Medulla oblongata (tissue), 1 donor: ENCODE measurements at regions not wholly inside any gene's neighbourhood (a gene's known extent, or its start where the extent isn't known, plus 50 kb on each side); places are given as distances from the start of the nearest gene placed in this dataset.

Source experiments
- DNase-seq: peaks from one replicate; pipeline ENCODE4 v3.0.0-alpha.2; 2015; ENCODE audit errors: extremely low spot score

DNA sequence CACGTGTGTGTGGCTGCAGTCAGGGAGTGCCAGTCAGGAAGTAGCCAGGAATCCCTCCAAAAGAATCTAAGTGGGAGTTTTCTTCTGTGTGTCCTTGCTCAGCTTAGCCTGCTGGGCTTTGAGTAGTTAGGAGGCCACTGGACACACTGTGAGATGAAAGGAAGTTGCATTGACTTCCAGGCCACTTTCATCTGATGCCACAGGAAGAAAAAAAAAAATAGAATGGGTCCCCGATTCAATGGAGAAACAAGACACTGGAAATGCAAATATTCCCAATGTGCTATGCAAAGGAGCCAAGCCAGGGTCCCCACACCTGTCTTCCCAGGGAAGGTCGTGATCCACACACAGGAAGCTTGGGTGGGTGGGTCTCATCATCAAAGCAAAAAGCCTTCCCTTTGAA, 95.6 kb upstream of the E2F8 start:
- no peak for DNase-seq

DNA sequence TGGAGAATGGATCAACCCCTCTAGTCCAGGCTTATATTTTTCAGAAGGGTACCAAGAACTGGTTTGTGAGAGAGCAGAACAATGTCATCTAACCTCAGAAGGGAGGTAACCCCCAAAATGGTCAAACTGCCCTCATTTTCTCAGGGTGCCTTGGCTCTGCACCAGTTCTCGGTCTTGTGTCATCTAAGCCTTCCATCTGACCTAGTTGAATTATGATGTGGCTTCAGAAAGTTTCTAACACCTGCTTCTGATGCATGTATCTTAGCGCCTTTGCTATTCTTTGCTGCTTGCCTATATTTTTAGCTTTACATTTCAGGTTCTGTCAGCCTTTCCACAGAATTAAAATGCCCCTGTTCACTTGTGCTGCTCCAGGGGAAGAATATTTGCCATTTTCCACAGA, 91.7 kb upstream of the E2F8 start:
- no peak for DNase-seq

DNA sequence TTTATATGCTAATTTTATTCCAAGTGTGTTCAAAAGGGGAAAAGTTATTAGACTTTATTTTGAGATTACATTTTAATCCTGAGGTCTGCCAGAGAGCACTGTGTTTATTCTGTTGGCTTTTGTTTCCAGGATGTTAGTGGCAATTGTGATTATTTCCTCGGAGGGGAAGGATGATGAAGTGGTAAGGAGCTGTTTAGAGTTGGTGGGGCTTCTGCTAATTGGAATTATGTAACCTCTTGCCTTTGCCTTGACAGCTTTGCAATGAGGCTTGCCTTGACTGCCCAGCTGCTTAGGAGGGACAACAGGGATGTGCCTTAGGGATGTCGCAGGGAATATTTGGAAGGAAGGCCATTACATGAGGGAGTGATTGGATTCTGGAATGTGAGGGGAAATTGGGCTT, 89.7 kb upstream of the E2F8 start:
- DNase-seq, result no peak

DNA sequence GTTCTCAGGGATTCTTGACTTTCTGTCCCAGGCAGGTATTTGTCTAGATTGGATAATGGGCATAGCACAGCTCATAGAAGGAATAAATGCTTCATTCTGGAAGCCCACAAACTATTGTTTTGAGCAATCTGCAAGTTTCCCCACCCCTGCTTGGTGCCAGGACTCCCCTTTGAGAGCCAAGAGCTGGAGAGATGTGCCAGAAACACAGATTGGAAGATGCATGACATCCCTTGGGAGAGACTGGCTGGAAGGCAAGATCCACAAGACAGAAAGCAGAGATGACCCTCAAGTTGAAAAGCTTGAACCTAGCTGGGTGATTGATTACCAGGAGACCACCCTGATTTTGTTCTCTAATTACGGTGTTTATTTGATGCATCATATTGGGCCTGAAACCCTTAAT, 89.2 kb upstream of the E2F8 start:
- DNase-seq, result no peak

DNA sequence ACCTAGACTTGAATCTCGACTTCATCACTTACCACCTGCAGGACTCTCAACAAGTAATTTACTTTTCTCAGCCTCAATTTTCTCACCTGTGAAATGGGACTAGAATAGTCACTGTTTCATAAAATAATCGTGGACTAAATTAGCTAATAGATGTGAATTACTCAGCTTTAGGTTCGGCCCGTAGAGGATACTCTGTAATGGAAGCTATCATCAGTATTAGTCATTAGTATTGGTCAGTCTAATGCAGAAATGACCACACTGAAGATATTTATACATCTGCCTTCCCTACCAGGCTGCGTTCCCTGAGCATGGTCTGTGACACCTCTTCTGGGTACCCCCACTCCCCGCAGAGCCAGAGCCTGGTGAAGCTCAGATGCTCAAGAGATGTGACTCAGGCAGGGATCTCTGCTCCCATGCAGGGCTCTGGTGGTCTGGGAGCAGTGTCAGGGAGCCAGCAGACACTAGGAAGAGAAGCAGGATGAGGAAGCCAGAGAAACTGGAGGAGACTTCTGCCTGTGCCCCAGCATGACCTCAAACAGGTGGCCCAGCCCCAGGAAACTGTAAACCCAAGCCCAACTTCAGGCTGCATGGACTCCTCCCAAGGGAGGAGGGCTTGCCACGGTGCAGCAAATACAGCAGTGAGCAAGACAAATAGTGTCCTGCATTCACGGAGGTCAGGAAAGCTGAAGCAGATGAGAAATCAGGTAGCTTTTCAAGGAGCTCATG, 88.0 kb upstream of the E2F8 start:
- no peak for DNase-seq

DNA sequence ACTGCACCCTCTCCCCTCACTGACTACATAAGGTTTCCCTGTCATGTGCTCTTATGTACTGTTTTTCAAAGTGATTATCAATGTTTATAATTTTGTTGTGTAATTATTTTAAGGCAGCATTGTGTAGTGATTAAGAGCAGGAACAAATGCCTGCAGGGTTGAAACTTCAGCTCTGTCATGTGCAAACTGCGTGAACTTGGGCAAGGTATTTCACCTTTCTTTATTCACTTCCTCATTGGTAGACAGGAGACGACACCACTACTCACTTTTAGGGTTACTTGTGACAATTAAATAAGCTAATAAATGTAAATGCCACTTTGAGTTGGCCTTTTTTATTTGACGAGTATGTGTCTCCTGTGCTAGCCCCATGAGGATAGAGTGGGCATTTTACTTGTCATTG, 86.5 kb upstream of the E2F8 start:
- DNase-seq, result no peak

DNA sequence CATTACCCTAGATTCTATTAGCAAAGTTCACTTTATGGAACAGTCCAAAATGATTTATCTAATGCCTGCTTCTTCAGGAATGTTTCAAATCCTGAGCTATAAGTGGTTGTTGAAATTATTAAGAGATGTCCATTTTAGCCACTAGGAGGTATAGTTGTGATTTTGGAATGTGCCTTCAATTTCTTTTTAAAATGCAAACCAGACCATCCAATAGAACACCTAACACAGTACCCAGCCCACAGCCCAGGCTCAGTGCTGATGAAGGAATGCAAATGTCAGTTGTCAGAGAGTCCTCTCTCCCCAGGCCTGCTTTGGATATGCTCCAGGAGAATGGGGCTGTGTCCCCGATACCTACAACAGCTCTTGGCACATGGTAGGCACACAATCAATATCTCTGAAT, 85.8 kb upstream of the E2F8 start:
- DNase-seq, result no peak

DNA sequence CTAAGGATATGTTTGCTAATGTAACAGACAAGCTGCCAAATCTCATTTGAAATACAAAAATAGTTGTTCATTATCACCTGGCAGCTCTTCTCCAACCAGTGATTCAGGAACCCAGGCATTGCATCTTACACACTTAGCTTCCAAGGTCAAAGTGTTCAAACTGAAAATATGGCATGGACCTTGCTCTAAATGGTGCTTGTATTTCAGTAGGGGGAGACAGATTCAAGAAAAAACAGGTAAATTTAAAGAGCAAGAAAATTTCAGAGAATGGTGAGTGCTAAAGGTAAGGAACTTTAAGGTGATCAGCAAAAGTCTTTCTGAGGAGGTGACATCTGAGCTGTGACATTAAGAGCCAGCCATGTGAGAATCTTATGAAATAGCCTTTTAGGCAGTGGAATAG, 82.8 kb upstream of the E2F8 start:
- DNase-seq, result no peak

DNA sequence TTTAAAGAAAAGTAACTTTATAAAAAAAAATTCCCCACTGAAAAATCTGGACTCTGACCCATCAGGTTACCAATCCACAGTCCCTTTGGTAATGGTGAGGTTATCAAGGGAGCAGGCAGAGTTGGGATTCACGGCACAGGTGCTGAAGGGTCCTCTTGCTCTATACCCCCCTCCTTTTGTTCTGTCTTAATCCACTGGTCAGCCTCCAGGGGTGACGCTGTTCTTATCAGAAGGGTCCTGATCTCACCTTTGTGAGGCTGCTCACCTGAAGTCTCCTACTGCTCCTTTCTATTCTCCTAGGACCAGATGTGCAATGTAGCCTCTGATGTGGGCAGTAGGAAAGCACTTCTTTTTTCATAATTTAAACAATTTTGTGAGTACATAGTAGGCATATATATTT, 80.6 kb upstream of the E2F8 start:
- no peak for DNase-seq

DNA sequence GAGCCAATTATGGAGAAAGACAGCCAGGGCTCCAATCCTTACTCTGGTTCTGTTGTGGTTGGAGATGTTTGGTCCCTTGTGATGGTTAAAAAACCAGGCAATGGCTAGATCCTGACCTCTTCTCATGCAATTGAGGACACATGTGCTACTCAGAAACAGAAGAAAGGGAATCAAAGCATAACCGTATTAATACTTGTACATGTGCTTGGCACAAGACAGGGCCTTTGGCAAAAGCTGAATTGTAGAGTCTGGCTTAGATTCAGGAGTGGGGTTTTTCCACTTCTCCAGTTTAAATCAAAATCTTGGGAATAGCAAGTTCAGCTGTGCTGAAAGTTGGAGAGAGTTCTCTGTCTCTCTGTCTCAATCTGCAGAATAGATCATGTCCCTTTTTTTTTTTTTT, 80.1 kb upstream of the E2F8 start:
- peak; percentile 7 for DNase-seq

DNA sequence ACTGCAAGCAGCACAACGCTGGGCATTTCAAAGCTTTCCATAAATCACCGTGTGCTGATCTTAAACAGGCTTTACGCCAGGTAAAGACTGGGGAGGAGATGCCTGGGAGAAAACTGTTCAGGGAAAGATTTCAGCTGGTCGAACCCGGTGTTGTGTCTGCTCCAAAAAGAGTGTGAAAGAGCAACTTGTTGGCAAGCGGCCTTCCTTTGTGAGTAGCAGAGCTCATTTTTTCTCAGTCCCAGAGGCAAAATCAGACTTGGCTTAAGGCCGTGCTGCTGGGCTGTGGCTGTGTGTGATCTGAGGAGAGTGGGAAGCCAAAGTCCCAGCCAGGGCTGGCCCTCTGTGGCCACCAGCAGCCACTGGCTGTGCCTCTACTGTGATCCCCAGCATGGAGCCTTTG, 75.7 kb upstream of the E2F8 start:
- DNase-seq, result peak; percentile 79

DNA sequence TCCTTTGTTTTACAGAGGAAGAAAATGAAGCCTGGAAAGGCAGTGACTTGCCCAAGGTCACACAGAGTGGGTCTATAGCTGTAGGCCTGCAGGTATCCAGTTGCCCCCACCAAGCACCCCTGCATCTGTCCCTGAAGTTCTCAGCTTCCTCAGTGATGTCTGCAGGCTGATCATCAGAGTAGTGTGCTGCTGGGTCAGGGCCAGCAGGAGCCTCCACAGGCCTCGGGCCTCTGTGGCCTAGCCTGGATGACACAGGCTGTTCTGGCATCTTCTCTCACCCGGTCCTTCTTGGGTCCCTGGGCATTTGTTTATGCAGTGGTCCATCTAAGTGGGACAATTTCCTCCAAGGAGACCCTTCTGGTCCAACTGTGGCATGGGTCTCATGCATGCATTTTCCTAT, 74.8 kb upstream of the E2F8 start:
- DNase-seq, result no peak

DNA sequence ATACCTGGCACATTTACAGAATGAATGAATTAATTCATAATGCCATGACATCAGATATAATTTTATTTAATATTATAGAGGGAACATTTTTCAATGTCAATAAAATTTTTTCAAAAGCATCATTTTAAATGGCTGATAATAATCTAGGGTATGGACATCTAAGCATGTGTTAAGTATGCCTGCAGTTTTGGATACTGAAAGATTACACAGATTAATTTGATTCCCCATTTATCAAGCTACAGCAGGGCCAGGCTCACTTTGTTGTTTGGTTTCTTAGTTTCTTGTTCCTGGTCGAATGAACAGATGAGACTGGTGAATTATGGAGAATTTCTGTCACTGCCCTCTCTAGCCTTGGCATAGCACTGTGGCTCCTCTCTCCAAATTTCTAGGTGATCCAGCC, 72.4 kb upstream of the E2F8 start:
- no peak for DNase-seq

DNA sequence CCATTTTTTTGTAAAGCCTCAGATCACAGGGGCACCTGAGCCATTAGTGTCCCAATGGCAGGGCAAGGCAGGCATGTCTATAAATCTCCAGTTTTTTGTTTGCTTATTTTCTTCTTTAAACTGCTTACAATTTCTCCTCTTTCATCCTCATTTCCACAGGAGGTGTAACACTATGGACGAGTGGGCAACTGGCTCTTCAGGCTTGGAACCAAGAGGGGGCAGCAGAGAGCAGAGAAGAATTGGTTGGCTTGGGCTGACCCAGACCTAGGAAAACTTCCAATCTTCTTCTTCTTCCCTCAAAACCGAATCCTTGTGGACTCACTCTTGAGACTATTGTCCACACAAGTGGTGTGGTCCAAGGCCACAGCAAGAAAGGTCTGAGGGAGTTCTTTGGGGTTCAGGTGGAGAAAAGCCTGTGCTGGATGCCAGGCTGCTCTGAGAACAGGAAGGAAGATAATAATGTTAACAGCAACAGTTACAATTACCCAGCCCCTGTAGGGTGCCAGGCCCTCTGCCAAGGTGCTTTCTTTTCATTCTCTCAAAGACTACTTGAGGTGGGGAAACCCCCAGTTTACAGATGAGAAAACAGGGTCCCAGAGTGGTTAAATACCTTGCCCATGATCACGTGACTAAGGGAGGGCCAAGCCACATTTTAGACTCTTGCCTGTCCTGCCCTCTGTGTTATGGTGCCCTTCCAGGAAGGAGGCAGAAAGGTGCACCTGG, 70.7 kb upstream of the E2F8 start:
- DNase-seq, result peak; percentile 90

DNA sequence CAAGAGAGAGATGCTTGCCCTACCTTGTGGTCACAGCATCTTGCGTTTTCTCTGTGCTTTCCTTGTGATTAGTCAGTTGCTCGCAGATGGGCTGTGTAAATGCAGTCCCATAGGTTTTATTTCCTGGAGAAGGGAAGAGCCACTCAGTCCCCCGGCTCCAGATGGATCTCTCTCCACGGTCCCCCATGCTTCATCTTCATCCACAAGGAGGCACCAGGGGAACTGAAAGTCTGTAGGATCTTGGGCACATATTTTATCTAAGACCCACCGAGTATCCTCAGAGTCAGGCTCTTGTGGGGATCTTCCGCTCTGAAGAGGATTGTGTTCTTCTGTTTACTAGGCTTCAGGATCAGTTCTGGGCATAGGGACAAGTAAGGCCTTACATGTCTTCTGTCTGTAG, 66.8 kb upstream of the E2F8 start:
- DNase-seq, result no peak

DNA sequence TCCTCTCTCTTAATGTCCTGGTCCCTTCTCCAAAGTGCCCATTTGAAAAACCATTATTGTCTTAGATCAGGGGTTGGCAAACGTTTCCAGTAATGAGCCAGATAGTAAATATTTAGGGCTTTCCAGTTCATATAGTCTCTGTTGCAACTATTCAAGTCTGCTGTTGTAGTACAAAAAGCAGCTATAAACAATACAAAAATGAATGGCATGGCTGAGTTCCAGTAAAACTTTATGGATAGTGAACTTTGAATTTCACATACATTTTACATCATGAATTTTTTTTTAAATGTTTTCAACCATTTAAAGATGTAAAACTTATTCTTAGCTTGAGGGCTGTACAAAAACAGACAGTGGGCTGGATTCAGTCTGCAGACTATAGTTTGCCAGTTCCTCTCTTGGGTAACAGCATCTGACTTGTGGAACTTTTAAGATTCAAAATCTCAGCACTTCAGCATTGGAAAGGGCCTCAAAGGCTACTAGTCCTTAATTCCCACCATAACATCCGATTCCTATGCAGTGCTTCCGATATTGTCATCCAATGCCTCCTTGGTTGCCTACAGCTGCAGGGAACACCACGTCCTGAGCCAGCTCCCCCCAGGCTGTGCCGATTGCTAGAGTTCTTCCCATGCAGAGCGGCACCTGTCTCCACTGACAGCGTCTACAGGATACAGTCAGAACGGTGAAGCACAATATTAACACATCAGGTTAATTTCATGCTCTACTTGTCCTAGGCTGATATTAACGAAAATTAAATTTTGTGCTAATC, 65.6 kb upstream of the E2F8 start:
- no peak for DNase-seq

DNA sequence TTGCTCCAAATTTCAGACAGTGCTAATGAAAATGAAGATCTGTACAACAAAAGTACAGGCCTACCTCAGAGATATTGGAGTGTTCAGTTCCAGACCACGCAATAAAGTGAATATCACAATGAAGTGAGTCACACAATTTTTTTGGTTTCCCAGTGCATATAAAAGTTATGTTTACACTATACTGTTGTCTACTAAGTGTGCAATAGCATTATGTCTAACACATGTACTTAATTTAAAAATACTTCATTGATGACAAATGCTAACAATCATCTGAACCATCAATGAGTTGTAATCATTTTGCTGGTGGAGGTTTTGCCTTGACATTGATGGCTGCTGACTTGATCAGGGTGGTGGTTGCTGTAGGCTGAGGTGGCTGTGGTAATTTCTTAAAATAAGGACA, 60.6 kb upstream of the E2F8 start:
- DNase-seq, result no peak

DNA sequence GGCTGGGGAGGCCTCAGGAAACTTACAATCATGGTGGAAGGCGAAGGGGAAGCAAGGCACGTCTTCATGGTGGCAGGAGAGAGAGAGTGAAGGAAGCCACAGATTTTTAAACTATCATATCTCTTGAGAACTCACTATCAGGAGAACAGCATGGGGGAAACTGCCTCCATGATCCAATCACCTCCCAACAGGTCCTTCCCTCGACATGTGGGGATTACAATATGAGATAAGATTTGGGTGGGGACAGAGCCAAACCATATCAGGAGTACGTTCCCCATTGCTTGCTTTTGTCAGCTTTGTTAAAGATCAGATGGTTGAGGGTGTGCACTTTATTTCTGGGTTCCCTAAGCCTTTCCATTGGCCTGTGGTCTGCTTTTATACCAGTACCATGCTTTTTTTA, 53.7 kb upstream of the E2F8 start:
- DNase-seq, result no peak

DNA sequence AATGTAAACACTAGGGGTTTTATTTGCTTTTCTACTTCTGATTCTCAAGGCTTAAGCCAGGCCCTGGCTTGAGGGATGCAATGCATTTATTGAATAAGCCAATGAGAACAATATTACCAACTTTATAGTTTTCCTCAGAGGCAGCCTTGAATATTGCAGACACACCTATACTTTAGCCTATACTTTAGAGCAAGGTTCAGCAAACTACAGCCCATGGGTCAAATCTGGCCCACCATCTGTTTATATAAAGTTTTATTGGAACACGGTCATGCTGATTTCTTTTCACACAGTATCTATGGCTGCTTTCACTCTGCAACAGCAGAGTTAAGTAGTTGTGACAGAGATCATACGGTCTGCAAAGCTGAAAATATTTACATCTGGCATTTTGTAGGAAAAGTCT, 50.3 kb upstream of the E2F8 start:
- no peak for DNase-seq
